GM12865 (cell line): ENCODE measurements at regions not wholly inside any gene's neighbourhood (a gene's known extent, or its start where the extent isn't known, plus 50 kb on each side); places are given as distances from the start of the nearest gene placed in this dataset.

Experiments used
- DNase-seq: peaks from one replicate; pipeline ENCODE4 v3.0.0; 2010; ENCODE audit warnings: low read depth
- H3K4me3 ChIP-seq: 2 replicates; pipeline ENCODE4 v1.5.1; 2011; ENCODE audit warnings: mild to moderate bottlenecking, low read depth, low read length, control low read depth
- TF ChIP-seq, protein P1 (sequence below): IDR thresholded peaks from 2 replicates; pipeline ENCODE4 v1.5.1; 2011; ENCODE audit warnings: low read length, control low read depth, low read depth, inconsistent platforms; ENCODE audit not compliant: insufficient read depth; ENCODE audit errors: missing control alignments

DNA sequence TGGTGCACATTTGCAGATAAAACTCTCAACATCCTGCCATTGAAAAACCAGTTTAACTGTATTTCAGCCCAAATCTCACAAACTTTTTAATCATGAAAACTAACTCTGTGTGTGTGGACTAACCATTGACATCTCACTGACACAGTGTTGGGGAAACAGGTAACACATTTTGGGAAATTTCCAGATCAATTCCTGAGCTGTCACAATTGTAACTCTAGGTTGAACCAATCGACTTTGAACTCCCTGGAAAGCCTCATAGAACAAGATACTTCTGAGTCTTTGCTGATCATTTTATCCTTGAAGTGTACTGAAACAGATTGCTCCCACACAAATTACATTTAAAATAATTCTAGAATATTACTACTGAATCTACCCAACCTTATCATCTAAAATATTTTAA, 667.9 kb upstream of the NR2F2 start:
- DNase-seq, result no peak
- TF ChIP-seq, protein P1, sequence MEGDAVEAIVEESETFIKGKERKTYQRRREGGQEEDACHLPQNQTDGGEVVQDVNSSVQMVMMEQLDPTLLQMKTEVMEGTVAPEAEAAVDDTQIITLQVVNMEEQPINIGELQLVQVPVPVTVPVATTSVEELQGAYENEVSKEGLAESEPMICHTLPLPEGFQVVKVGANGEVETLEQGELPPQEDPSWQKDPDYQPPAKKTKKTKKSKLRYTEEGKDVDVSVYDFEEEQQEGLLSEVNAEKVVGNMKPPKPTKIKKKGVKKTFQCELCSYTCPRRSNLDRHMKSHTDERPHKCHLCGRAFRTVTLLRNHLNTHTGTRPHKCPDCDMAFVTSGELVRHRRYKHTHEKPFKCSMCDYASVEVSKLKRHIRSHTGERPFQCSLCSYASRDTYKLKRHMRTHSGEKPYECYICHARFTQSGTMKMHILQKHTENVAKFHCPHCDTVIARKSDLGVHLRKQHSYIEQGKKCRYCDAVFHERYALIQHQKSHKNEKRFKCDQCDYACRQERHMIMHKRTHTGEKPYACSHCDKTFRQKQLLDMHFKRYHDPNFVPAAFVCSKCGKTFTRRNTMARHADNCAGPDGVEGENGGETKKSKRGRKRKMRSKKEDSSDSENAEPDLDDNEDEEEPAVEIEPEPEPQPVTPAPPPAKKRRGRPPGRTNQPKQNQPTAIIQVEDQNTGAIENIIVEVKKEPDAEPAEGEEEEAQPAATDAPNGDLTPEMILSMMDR, result no peak
- H3K4me3 ChIP-seq, result no peak overlapping the region

DNA sequence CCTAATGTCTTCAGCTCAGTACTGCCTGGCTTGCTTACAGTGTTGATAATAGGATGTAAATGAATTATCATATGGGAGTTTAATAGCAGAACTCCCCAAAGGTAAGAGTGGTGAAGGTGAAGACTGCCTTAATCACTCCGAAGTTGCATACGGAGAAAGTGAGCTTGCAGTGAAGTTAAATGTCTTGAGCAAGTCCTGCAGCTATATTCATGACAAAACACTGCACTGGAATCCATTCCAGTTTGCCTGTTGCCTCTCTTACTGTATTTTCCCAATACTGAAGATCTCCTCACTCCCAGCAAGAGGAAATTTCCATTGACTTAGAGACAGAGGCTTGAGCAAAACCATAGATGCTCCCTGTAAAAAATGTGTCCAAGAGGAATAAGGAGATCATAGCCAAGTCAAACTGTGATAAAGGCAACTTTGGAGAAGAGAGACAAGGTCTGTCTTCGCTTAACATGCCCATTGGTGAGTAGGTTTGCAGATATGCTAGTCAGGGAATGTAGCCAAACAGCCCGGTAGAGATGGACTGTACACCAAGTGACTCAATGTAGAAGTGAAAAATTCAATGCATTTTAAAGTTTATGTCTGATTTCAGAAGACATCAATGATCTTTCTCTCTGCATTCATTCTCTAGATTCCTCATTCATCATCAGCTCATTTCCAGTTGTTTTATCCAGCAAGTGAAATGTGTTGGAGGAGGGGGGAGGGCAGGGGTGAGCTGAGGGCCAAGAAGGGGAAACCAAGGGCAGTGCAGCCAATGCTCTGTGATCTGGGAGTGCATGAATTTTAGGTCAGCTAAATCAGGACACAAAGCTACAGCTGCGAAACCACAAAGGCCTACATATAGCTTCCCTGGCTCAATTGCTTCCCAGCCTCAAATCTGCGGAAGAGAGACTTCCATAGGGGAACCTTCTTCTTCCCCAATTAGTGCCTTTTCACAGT, 667.1 kb upstream of the NR2F2 start:
- H3K4me3 ChIP-seq, result no peak overlapping the region
- TF ChIP-seq, protein P1, result no peak
- no peak for DNase-seq

DNA sequence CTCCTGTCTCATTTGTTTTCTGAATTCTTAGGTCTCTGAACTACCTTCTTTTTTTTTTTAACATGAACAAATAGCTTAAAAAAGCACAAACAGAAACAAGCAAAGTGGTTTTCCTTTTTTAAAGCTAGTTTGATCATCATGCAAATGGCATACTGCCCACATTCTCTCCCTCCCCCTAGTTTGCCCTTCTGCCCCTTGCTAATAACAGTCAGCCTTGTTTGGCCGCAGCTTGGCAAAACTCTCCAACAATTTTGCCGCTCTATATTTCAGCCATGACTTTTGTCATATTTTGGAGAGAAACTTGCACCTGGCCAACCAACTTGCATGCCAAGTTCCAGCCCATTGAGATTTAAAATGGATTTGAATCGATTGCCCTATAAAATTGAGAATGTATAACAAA, 666.0 kb upstream of the NR2F2 start:
- no peak overlapping the region for H3K4me3 ChIP-seq
- TF ChIP-seq, protein P1, result no peak
- peak; percentile 11 for DNase-seq

GRCh38 chr15:95669146-95669922, 661.2 kb upstream of the NR2F2 start:
- peak; percentile 61 for DNase-seq
- TF ChIP-seq, protein P1, result no peak
- peak overlapping the region; percentile 55 for H3K4me3 ChIP-seq

DNA sequence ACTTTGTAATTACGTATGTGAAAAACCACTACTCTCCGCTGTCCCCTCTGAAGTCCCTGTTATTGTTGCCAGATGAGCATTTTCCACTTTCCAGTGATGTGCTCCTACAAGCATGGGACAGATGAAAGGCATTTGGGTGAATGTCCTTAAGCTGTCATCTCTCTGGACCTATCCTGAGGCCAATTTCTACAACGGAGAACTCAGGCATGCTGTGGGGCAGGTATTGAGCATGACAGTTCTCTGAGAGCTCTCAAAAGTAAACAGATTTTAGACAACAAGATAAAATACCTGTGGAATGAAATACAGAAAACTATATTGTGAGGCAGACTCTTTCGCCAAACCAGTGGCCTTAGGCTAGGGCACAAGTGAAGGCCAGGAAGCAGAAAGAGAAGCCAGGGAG, 656.5 kb upstream of the NR2F2 start:
- DNase-seq, result no peak
- no peak overlapping the region for H3K4me3 ChIP-seq
- TF ChIP-seq, protein P1, result no peak

DNA sequence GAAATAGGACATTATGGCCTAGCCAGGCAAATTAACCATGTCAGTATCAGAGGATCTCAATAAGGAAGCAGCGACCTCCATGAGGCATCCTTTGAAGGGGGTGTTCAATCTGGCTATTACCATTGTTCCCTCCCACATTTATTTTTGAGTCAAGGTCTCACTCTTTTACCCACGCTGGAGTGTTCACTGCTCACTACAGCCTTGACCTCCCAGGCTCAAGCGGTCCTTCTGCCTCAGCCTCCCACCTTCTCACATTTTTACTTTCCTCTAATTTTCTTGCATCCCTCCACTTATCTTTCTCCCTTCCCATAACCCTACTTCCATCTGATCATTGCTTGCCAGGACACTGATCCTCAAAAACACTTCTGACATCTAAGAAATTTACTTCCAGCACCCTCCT, 654.0 kb upstream of the NR2F2 start:
- no peak for DNase-seq
- no peak overlapping the region for H3K4me3 ChIP-seq
- TF ChIP-seq, protein P1, result no peak
